ENCODE measurements at regions not wholly inside any gene's neighbourhood (a gene's known extent, or its start where the extent isn't known, plus 50 kb on each side); places are given as distances from the start of the nearest gene placed in this dataset.
"Not testable (repeated sequence)": the region's sequence is repeated elsewhere in the genome, so short reads cannot be mapped to it uniquely, and the experiment has no call there.

GRCh38 chr13:54082309-54082708, 1053.7 kb downstream of the OLFM4 start:
- not testable (repeated sequence) for TF ChIP-seq FOXP2 (optimal IDR thresholded peaks at IDR 0.05; ENCODE audit: control extremely low read depth, extremely low read length, insufficient read depth); EZH2 (IDR thresholded peaks at IDR 0.05); POLR2AphosphoS5 (IDR thresholded peaks at IDR 0.05; ENCODE audit: borderline replicate concordance, low read depth, low read length)
